DMS53 (cell line): ENCODE measurements at regions not wholly inside any gene's neighbourhood (a gene's known extent, or its start where the extent isn't known, plus 50 kb on each side); places are given as distances from the start of the nearest gene placed in this dataset.

Experiments
- DNase-seq: peaks from one replicate; lab custom pipeline; 2025; lab: John Stamatoyannopoulos, UW

DNA sequence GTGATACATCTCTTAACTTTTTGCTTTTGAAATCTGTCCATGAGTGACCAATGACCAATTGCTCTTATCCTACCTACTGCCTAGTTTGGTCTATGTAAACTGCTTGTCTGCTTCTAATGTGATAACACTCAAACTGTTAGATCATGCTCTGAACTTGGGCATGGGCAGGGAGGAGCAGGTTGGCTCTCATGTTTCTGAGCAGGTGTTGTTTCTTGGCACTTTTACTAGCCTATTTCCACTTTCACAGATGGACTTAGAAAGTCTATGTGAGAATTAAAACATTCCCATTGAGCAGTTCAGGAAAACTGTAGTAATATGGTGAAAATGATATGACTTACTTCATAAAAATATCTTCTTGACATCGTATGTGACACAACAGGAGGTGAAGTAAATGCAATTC, 538.4 kb downstream of the HACE1 start:
- DNase-seq = no peak

DNA sequence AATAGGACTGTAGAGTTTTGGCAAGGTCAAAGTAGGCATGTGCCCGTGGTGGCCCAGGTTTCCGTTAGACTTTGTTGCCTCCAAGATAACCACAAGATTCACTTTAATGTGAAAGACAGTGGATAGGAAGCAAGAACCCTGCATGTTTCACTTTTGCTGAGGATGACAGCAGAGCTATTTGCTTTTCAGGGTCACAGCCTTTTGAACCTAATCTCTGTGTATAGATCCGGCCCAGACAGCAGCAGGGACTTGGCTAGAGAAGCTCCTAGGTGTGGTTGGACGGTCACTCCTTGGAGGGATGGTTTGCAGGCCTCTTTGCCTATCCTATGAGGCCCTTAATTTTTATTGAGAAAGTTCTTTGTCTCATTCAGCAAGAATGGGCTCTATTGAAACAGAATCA, 538.8 kb downstream of the HACE1 start:
- no peak for DNase-seq

DNA sequence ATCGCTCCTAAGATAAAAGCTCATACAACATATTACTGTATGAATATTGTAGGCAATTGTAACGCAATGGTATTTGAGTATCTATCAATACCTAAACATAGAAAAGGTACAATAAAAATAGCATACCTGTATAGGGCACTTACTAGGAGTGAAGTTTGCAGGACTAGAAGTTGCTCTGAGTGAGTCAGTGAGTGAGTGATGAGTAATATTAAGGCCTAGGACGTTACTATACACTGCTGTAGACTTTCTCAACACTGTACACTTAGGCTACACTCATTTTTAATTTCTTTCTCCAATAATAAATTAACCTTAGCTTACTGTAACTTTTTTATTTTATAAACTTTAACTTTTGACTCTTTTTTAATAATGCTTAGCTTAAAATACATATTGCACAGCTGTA, 546.9 kb downstream of the HACE1 start:
- no peak for DNase-seq

DNA sequence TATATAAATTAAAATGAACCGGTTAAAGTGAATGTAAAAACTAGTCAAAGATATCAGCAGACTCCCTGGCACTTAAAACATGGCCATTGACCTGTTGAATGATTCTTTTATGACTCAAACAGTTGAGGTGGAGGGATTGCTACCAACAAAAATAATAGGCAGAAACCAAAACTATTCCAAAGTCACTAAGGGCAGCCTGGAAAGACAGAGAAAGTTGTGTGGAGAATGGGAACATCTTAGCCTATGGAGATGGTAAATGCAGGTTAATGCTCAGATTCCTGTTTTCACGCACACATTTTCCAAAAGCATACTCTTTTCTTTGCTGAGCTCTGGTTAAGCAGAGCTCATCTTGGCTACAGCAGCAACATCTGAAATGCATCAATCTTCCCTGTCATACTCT, 553.5 kb downstream of the HACE1 start:
- no peak for DNase-seq

DNA sequence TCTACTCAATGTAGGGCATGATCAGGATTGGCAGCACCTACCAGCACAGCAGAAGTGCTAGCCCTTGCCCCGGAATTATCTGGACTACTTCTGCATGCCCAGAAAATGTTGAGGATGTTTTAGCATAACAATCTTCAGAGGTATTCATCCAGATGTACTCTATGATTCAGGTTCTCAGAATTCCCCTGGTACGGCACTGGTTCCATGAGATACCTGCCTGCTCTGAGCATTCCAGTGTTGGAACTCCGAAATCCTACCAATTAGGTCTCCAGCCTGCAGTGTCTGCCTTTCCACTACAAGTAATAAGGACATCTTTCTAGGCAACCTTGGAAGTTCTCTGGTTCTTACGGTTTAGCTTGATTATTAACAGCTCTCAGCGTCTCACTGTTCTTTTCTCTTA, 554.5 kb downstream of the HACE1 start:
- DNase-seq = no peak

DNA sequence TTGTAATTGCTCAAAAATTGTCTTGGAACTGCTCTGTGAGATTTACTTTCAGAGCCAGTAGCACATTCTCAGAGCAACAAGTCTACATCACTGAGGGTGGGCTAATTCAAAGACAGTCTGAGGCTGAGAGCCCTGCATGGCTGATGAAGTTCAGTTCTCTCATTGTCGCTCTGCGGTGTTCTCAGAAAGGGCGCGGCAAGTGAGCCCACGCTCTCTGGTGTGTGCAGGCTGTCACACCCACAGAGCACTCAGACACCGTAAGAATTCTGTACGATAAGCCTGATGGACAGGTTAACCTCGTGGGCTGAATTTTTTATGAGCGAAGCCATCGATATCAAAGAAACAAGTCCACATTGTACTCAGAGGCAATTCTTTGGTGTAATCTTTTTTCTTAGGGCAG, 557.8 kb downstream of the HACE1 start:
- DNase-seq = no peak

DNA sequence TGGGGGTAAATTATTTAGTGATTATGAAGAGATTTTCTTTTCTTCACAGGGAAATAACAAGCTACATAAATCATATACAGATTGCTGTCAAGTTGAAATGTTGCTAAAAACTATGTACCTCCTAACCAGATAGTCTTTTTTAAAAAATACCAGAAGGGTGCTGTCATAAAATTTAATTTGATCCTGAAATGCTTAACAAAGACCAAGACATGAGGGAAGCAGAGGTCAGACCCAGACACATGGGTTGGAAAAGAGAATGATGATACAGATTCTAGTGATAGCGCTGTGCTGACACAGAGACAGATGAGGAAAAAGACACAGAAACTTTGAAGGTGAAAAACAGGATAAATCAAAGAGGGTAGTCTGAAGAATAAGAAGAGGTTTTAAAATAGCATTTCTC, 573.1 kb downstream of the HACE1 start:
- no peak for DNase-seq

DNA sequence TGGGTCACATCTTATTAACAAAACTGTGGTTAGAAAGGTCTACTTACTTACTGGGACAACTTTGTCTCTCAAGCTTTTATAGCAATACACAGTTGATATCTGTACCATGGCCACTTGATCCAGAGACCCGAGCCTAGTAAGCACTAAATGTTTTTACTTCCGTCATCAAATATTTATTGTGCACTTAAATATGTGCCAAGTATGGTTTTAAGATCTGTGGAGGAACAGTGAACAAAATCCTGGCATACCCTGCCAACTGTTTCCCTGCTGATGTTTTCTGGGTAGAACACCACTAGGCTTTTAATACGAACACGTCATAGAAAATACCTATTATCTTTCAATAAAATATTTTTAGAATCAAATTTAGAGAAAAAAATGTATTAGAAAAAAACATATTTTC, 574.8 kb downstream of the HACE1 start:
- DNase-seq = no peak

DNA sequence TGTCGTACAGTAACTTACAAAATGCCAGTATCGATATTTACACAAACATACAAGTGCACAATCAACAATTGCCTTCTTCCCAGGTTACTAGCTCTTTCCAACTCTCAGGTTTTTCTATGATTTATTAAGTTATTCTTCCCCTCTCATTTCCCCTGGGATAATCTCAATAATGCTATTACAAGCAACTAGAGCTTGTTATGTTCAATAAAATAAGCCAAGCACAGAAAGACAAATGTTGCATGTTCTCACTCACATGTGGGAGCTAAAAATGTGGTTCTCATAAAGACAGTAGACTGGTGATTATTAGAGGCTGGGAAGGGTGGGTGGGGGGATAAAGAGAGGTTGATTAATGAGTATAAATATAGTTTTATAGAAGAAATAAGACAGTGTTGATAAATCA, 577.1 kb downstream of the HACE1 start:
- DNase-seq = no peak

DNA sequence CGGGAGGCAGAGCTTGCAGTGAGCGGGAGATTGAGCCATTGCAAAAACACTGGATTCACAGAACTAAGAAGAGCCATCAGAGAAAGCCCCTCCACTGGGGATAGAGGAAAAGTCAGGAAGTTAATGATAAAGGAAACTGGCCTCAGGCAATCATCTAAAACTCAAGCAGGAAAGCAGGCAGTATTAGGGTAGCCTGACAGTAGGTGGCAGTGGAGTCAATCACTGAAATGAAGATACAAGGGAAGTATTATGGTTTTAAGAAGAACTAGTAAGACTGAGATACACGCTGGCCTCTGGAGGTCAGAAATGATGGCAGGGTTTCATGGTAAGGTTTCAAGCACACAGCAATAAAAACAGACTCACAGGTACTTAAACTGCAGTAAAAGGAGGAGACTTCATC, 578.3 kb downstream of the HACE1 start:
- DNase-seq = peak; percentile 36

DNA sequence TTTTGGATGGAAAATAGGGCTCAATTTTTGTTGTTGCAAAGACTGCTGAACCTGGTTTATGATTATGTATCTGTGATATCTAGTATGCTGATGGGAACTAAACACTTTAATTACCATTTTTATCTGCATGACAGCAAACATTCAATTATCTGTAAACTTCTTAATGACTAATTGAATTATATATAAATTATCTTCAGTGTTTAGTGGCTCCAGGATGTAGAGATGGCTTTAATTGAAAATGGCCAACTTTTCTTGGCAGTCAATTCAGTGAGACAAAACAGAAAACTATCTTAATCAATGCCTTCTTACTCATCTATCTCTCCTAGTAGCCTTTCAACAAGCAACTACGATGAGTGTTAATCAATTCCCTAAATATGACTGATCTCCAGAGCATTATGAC, 591.3 kb downstream of the HACE1 start:
- DNase-seq = no peak

DNA sequence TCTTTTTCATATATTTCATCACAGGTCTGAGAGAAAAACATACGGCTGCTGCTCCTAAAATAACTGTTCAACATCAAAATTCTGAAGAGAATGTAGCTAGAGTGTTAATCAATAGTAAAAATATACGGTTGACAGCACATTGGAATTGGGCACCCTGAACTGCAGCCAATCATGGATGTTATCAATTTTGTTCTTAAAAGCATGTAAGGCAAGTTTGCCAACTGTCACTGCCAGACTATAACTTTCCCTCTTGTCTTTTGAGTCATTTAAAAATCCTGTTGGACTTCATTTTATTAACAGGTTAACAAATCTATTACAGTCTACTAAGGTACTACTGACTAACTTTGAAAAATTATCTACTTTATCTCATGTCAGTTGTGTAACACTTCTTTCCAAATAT, 592.8 kb downstream of the HACE1 start:
- no peak for DNase-seq

DNA sequence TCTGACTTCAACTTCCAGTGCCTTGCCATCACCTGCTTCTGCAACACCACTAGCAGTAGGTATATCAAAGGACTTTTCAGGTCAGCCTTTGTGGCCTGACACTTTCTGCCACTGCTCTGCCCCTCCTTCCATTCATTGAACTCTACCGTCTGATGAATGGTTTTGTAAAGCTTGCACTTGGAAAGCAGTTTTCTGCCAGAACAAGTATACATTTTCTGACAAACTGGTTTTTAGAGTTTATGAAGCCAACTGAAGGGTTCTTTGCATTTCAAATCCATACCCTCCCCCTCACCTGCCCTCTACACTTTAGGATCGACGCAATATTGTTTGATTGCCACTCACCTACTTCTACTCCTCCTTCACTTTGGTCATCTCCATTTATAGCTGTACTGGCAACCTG, 603.1 kb downstream of the HACE1 start:
- DNase-seq = peak; percentile 33

DNA sequence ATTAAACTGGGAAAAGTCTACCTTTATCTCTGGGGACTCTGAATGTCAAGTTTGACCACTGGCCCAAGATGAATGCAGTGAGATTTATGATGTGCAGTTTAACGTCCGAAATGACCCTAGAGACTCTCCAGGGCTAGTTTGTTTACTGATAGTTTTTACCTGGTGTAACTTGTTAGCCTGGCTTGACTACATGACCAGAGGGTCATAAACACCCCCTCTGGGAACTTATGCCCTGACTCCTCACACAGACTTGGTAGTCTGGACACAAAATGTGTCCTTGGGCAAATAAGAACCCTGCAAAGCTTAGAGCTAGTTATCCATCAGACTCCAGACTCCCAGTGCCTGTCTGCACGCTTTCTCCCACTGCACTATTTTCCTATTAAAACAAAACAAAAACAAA, 606.5 kb downstream of the HACE1 start:
- DNase-seq = no peak

DNA sequence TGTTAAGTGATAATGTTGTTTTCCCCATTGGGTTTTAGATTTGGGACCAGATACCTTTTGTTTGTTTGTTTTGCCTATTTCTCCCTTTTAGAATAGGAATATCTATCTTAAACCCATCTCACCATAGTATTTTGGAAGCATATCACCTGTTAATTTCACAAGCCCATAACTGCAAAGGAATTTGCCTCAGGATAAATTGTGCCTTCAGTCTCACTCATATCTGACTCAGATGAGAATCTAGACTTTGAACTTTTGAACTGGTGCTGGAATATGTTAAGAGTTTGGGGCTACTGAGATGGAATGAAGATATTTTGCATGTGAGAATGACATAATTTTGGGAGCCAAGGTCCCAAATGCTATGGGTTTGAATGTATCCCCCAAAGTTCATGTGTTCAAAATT, 607.4 kb downstream of the HACE1 start:
- no peak for DNase-seq

DNA sequence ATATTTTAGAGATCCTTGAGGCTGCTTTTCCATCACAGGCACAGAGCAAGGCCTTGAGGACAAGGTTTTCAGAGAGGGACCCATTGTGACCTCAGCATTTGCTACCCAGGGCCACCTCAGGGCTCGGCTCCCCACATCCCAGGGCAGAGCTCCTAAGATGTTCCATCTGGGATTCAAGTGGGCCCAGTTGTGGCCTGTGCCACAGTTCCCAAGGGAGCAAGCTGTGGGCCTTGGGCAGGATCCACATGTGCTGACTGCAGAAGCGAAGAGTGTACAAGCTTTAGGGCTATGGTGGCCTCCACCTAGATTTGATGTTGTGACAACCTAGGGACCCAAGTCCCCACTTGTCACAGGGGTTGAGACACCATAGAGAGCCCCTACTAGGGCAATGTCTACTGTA, 608.1 kb downstream of the HACE1 start:
- DNase-seq = no peak

DNA sequence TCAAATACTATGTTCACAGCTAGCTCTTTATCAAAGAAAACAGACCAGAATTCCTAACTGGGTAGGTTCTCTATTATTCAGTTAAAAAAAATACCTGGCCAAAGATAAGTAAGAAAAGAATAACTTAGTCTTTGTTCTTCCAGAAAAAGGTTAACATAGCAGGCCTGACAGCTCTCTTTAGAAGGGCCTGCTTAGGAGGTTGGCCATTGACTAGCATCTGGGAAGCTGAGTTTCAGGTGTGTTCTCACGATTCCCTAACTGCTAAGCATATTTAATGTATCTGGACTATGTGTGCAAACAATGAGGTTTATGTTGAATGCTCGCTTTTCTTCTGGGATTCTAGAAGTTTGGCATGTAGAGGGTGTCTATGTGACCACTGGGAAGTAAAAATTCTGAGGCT, 618.9 kb downstream of the HACE1 start:
- no peak for DNase-seq

DNA sequence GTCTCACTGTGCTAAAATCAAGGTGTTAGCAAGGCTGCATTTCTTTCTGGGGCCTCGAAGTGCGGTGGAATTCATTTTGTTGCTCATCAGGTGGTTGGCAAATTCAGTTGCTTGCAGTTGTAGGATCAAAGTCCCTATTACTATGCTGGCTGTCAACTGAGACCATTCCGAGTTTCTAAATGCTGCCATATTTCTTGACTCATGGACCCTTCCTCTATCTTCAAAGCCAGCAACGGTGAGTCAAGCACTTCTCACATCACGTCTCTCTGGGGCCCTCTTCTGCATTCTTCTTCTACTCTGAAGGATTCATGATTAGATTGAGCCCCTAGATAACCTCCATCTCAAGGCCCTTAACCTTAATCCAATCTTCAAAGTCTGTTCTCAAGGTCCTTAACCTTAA, 619.7 kb downstream of the HACE1 start:
- no peak for DNase-seq

DNA sequence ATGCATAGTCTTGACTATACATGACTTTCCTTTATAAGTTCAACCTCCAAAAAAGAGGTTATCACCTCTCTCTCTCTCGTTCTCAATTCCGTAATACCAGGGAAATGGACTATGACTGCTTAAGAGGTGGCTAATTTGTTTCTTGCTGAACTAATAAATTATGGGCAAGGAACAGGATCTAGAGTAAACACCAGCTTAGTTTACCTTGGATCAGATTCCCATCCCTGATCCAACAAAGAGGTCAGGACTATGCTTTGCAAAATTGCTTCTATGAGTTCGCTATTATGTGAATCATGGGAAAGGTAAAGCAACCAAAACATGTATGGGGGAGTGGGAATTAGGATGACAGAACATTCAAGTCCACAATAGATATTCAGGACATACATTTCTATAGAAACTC, 630.7 kb downstream of the HACE1 start:
- DNase-seq = peak; percentile 88

DNA sequence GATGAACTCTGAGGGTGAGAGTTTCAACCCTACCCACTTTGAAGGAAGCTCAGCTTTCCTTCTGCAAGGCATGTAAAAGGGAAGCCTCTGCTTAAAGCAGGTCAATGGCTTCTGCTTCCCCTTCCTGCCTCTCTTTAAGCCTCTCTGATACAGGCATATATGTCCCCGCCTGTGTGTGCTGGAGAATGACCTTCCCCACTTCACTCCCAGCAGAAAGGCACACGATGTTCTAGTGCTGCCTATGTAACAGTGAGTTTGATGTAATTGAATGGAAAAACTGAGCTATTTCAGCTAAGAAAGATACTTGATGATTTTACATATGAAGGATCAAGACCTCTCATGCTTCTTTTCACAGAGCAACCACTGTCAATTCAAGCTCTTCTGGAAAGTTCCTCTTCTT, 632.2 kb downstream of the HACE1 start:
- DNase-seq = peak; percentile 40

DNA sequence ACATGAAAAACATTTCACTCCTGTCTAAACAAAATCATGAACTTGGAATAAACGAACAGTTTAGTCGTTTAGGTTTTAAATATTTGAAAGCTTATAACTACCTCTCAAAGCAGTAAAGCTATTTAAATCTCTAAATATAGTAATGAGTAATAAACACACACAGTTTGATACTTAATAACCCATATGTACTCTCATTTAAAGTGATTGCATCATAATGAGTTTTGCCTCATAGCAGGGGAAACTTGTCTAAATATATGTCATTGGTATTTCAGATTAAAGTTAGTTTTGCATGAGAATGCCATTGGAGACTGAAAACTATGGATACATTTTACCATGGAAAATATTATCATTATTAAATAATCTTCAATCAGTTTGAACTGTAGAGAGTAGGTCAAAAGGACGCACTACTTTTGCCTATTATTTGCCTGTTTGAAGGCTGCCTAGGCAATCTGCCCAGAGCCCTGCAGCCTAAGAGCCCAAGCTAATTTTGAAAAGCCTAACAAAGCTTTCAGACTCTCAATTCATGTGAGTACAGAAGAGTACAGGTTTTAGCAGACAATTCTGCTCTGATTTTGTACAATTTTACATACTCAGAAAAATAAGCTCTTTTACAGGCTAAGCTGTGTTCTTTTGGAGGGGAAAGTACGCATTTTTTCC, 632.8 kb downstream of the HACE1 start:
- DNase-seq = no peak

DNA sequence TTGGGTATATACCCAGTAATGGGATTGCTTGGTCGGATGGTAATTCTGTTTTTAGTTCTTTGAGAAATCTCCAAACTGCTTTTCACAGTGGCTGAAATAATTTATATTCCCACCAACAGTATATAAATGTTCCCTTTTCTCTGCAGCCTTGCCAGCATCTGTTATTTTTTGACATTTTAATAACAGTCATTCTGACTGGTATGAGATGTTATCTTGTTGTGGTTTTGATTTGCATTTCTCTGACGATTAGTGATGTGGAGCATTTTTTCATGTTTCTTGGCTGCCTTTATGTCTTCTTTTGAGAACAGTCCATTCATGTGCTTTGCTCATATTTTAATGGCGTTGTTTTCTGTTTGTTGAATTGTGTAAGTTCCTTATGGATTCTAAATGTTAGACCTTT, 641.6 kb downstream of the HACE1 start:
- DNase-seq = no peak

DNA sequence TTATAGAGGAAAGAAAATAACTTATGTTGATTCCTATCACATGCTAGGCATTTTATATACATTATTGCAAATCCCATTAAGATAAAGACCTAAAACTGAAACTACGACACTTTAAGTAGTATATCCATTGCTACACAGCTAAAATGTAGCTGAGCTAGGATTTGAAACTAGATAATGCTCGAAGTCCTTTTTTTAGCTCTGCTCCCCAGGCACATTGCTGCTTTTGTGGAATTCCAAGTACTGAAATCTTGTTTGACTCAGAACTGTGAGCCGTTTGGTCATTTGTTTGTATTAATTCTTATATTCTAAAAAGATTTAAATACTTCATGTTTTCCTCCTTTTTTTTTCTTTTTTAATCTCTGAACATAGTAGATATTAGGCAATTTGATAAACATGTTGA, 644.8 kb downstream of the HACE1 start:
- no peak for DNase-seq

DNA sequence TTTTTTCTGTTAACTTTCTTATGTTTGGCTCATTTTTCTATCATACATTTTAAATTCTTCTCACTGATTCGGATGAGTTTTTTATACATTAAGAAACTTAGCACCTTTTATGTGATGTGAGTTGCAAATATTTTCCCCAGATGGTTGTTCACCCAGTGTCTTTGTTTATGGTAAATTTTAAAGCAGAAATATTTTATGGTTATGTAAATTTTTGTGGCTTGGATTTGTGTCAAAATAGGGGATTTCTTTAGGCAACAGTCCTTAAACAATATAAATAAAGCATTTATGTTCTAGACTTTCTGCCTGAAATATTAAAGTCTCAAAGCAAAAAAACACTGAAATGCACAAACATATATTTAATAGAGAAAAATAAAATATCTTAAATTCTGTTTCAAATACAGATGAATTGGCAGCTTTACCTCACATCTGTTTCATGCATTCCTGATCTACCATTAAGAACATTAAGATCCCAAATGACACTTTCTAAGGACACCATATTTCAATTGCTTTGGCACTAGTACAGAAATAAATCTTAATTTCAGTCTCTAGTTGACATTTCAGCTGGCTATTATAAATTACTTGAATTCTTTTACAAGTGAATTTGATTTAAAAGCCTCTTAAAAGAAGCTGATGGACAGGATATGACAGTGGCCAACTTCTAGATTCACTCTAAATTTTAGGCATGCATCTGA, 646.6 kb downstream of the HACE1 start:
- no peak for DNase-seq
